Brain microvascular endothelial cell (primary cell): ENCODE measurements at regions not wholly inside any gene's neighbourhood (a gene's known extent, or its start where the extent isn't known, plus 50 kb on each side); places are given as distances from the start of the nearest gene placed in this dataset.

Source experiments
- DNase-seq: peaks from one replicate; pipeline ENCODE4 v3.0.0-alpha.2; 2020
- H3K27ac ChIP-seq: fragments of 250-450 bp; sonication (Bioruptor Pico); 2 replicates; pipeline ENCODE4 v1.5.1; 2020; ENCODE audit warnings: mild to moderate bottlenecking, moderate library complexity
- H3K27me3 ChIP-seq: fragments of 250-450 bp; sonication (Bioruptor Pico); replicated peaks from 2 replicates; pipeline ENCODE4 v1.5.1; 2020; ENCODE audit warnings: mild to moderate bottlenecking
- H3K36me3 ChIP-seq: fragments of 250-450 bp; sonication (Bioruptor Pico); replicated peaks from 2 replicates; pipeline ENCODE4 v1.5.1; 2020; ENCODE audit warnings: mild to moderate bottlenecking
- H3K4me3 ChIP-seq: 2 replicates; pipeline ENCODE4 v1.5.1; 2011; ENCODE audit warnings: low read depth, mild to moderate bottlenecking, control low read depth, low read length, moderate library complexity
- CTCF ChIP-seq: IDR thresholded peaks from 2 replicates; pipeline ENCODE4 v1.5.1; 2011; ENCODE audit warnings: low read depth, mild to moderate bottlenecking, moderate library complexity, low read length, control low read depth, inconsistent platforms; ENCODE audit errors: missing control alignments
- in situ Hi-C: cut with HindIII; loops from 2 replicates; pipeline ENCODE4 v1.10.0; 2017; ENCODE audit warnings: low sequenced_read_pairs, low pct_ligation_motif_present

- no peak for TF ChIP-seq CTCF
- in situ Hi-C loops: no loop called here
- Histone ChIP-seq H3K36me3 (no peaks in the 10 kb centered on the region), H3K27ac (no peak overlapping the region), H3K27me3 (no peaks in the 10 kb centered on the region), H3K4me3 (no peak overlapping the region)
- no peak for DNase-seq
Observed at GRCh38 chr5:164487939-164488338, 982.5 kb downstream of the MAT2B start.

- no peak overlapping the region for H3K27ac ChIP-seq
- H3K4me3 ChIP-seq: no peak overlapping the region
- no peak for TF ChIP-seq CTCF
- in situ Hi-C loops: no loop called here
- no peaks in the 10 kb centered on the region for H3K36me3 ChIP-seq
- no peak for DNase-seq
- H3K27me3 ChIP-seq: no peaks in the 10 kb centered on the region
Observed at GRCh38 chr5:164497311-164498064, 992.1 kb downstream of the MAT2B start.

- TF ChIP-seq CTCF: no peak
- Histone ChIP-seq H3K36me3 (no peaks in the 10 kb centered on the region), H3K27ac (no peak overlapping the region), H3K4me3 (no peak overlapping the region), H3K27me3 (no peaks in the 10 kb centered on the region)
- in situ Hi-C loops: no loop called here
- no peak for DNase-seq
Observed at GRCh38 chr5:164498438-164498837, 993.0 kb downstream of the MAT2B start.

- Histone ChIP-seq H3K36me3 (no peaks in the 10 kb centered on the region), H3K27me3 (no peaks in the 10 kb centered on the region), H3K4me3 (no peak overlapping the region), H3K27ac (no peak overlapping the region)
- in situ Hi-C loops: no loop called here
- DNase-seq: no peak
- TF ChIP-seq CTCF: no peak
Observed at GRCh38 chr5:164500856-164501255, 995.4 kb downstream of the MAT2B start.

- no peak for DNase-seq
- Histone ChIP-seq H3K4me3 (no peak overlapping the region), H3K27me3 (no peaks in the 10 kb centered on the region), H3K36me3 (no peaks in the 10 kb centered on the region), H3K27ac (no peak overlapping the region)
- TF ChIP-seq CTCF: no peak
- in situ Hi-C loops: no loop called here
Observed at GRCh38 chr5:164501344-164501743, 995.9 kb downstream of the MAT2B start.
